Upper lobe of right lung (tissue), 1 donor: ENCODE measurements at regions not wholly inside any gene's neighbourhood (a gene's known extent, or its start where the extent isn't known, plus 50 kb on each side); places are given as distances from the start of the nearest gene placed in this dataset.

Experiments used
- ATAC-seq: fragments of 200-7000 bp; cut with Tn5 transposase; one replicate; pipeline ENCODE4 v1.9.1; 2020; ENCODE audit warnings: mild to moderate bottlenecking, moderate library complexity
- DNase-seq: peaks from one replicate; pipeline ENCODE4 v3.0.0-alpha.2; 2020
- H3K27ac ChIP-seq: fragments of 200-600 bp; one replicate; pipeline ENCODE4 v1.8.0; 2022
- H3K27me3 ChIP-seq: fragments of 200-600 bp; one replicate; pipeline ENCODE4 v1.8.0; 2022; ENCODE audit warnings: mild to moderate bottlenecking
- H3K36me3 ChIP-seq: fragments of 200-600 bp; one replicate; pipeline ENCODE4 v1.8.0; 2022
- H3K4me1 ChIP-seq: fragments of 200-600 bp; one replicate; pipeline ENCODE4 v1.8.0; 2022
- H3K4me3 ChIP-seq: fragments of 200-600 bp; one replicate; pipeline ENCODE4 v1.8.0; 2022; ENCODE audit warnings: mild to moderate bottlenecking
- H3K9me3 ChIP-seq: fragments of 200-600 bp; one replicate; pipeline ENCODE4 v1.8.0; 2022
- intact Hi-C: fragments of 100-400 bp; cut with DNase I; formaldehyde crosslinking; loops from one replicate; pipeline ENCODE4 v1.11.0; 2022
- TF ChIP-seq, protein P1 (sequence below): fragments of 200-600 bp; IDR thresholded peaks from one replicate; pipeline ENCODE4 v1.8.0; 2022; ENCODE audit warnings: antibody characterized with exemption
- donor health status: DM: no; HTN: yes; CAD: no; lungs with severe emphysema.

- ATAC-seq (no peak), DNase-seq (no peak)
- TF ChIP-seq, protein P1, sequence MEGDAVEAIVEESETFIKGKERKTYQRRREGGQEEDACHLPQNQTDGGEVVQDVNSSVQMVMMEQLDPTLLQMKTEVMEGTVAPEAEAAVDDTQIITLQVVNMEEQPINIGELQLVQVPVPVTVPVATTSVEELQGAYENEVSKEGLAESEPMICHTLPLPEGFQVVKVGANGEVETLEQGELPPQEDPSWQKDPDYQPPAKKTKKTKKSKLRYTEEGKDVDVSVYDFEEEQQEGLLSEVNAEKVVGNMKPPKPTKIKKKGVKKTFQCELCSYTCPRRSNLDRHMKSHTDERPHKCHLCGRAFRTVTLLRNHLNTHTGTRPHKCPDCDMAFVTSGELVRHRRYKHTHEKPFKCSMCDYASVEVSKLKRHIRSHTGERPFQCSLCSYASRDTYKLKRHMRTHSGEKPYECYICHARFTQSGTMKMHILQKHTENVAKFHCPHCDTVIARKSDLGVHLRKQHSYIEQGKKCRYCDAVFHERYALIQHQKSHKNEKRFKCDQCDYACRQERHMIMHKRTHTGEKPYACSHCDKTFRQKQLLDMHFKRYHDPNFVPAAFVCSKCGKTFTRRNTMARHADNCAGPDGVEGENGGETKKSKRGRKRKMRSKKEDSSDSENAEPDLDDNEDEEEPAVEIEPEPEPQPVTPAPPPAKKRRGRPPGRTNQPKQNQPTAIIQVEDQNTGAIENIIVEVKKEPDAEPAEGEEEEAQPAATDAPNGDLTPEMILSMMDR, result no peak
- H3K27ac ChIP-seq, result no peak overlapping the region
- intact Hi-C loops, result no loop called here
- H3K4me3 ChIP-seq, result no peak overlapping the region
- H3K27me3 ChIP-seq, result no peaks in the 10 kb centered on the region
- H3K9me3 ChIP-seq, result no peaks in the 10 kb centered on the region
- no peaks in the 10 kb centered on the region for H3K36me3 ChIP-seq
- no peaks in the 10 kb centered on the region for H3K4me1 ChIP-seq
Observed at GRCh38 chr9:1140057-1140456, 89.9 kb downstream of the DMRT2 start.

GRCh38 chr9:1151691-1152090 is 101.5 kb downstream of the DMRT2 start:
- ATAC-seq, result no peak
- no peak overlapping the region for H3K4me3 ChIP-seq
- no peak overlapping the region for H3K27ac ChIP-seq
- H3K9me3 ChIP-seq, result no peaks in the 10 kb centered on the region
- DNase-seq, result no peak
- H3K4me1 ChIP-seq, result no peaks in the 10 kb centered on the region
- H3K36me3 ChIP-seq, result no peaks in the 10 kb centered on the region
- TF ChIP-seq, protein P1, result no peak
- intact Hi-C loops, result no loop called here
- H3K27me3 ChIP-seq, result no peaks in the 10 kb centered on the region

- DNase-seq (no peak), ATAC-seq (no peak)
- Histone ChIP-seq H3K4me1 (no peaks in the 10 kb centered on the region), H3K27me3 (no peaks in the 10 kb centered on the region), H3K27ac (no peak overlapping the region), H3K36me3 (no peaks in the 10 kb centered on the region), H3K4me3 (no peak overlapping the region), H3K9me3 (no peaks in the 10 kb centered on the region)
- TF ChIP-seq, protein P1, result no peak
- intact Hi-C loops, result no loop called here
Observed at GRCh38 chr9:1152171-1152570, 102.0 kb downstream of the DMRT2 start.

DNA sequence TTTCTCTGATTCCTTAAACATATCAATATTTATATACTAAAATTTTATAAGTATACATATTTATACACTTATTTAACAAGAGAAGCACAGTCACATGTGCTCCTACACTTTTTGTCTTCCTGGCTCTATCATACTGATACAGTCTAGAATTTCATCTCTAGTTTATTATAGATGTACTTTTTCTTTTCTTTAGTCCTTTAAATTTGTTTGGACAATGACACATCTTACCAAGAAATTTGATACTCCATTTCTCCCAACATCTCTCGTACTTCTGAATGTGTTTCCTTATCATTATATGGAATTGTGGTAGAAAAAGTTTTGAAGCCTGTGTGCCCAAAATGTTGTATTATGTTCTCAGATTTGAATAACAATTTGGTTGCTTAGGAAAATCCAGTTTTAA is 104.6 kb downstream of the DMRT2 start:
- DNase-seq, result no peak
- H3K9me3 ChIP-seq, result no peaks in the 10 kb centered on the region
- no peak overlapping the region for H3K27ac ChIP-seq
- intact Hi-C loops, result no loop called here
- no peaks in the 10 kb centered on the region for H3K36me3 ChIP-seq
- no peaks in the 10 kb centered on the region for H3K4me1 ChIP-seq
- H3K4me3 ChIP-seq, result no peak overlapping the region
- TF ChIP-seq, protein P1, result no peak
- no peak for ATAC-seq
- no peaks in the 10 kb centered on the region for H3K27me3 ChIP-seq

DNA sequence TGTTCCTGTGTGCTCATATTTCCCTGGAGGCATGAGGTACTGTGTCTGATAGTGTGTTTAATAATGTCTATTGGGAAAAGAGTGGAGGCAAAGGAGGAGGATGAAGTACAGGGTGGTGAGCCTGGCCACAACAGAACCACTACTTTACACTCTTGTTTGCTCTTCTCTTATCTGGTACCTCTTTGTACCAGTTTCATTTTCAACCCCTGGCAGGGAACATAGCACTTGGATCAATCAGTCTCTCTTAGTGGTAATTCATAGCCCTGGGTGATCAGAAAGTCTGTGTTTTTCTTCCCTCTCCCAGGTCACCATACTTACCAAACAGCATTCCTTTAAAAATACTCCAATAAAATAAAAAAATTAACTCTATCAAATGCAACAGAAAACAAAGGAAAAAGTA is 105.4 kb downstream of the DMRT2 start:
- intact Hi-C loops, result no loop called here
- no peaks in the 10 kb centered on the region for H3K4me1 ChIP-seq
- no peak overlapping the region for H3K4me3 ChIP-seq
- TF ChIP-seq, protein P1, result no peak
- H3K27ac ChIP-seq, result no peak overlapping the region
- ATAC-seq (no peak), DNase-seq (no peak)
- no peaks in the 10 kb centered on the region for H3K9me3 ChIP-seq
- H3K27me3 ChIP-seq, result no peaks in the 10 kb centered on the region
- H3K36me3 ChIP-seq, result no peaks in the 10 kb centered on the region

- H3K27me3 ChIP-seq, result no peaks in the 10 kb centered on the region
Observed at GRCh38 chr9:1156794-1157550, 106.8 kb downstream of the DMRT2 start.

More at GRCh38 chr9:1156794-1157550, 106.8 kb downstream of the DMRT2 start:
- Histone ChIP-seq H3K4me1 (no peaks in the 10 kb centered on the region), H3K27ac (no peak overlapping the region), H3K4me3 (no peak overlapping the region), H3K9me3 (no peaks in the 10 kb centered on the region), H3K36me3 (no peaks in the 10 kb centered on the region)
- TF ChIP-seq, protein P1, result no peak
- DNase-seq (no peak), ATAC-seq (no peak)
- intact Hi-C loops, result no loop called here
